ENCODE measurements at regions not wholly inside any gene's neighbourhood (a gene's known extent, or its start where the extent isn't known, plus 50 kb on each side); places are given as distances from the start of the nearest gene placed in this dataset.

DNA sequence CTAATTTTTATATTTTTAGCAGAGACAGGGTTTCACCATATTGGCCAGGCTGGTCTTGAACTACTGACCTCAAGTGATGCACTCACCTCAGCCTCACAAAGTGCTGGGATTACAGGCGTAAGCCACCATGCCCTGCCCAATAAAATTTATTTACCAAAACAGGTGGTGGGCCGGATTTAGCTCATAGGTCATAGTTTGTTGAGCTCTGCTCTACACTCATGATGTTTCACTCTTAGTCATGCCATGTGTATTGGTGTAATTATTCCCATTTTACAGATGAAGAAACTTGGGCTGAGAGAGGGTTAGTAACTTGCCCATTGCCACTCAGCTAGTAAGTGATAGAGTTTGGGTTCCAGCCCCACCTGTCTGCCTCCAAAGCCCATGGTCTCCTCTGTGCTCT lies 93.1 kb upstream of the WWC1 start:
- POLR2A ChIA-PET: no interaction called here
- CTCF ChIA-PET: interaction anchor here (0.6 to 4.9 kb wide), 4 partner anchors 21 to 108 kb away, joined by 3 to 24 read pairs (median 4); no protein-coding TSS in a partner anchor
- no peak for DNase-seq (ENCODE audit: extremely low spot score)
- TF ChIP-seq, protein P1, sequence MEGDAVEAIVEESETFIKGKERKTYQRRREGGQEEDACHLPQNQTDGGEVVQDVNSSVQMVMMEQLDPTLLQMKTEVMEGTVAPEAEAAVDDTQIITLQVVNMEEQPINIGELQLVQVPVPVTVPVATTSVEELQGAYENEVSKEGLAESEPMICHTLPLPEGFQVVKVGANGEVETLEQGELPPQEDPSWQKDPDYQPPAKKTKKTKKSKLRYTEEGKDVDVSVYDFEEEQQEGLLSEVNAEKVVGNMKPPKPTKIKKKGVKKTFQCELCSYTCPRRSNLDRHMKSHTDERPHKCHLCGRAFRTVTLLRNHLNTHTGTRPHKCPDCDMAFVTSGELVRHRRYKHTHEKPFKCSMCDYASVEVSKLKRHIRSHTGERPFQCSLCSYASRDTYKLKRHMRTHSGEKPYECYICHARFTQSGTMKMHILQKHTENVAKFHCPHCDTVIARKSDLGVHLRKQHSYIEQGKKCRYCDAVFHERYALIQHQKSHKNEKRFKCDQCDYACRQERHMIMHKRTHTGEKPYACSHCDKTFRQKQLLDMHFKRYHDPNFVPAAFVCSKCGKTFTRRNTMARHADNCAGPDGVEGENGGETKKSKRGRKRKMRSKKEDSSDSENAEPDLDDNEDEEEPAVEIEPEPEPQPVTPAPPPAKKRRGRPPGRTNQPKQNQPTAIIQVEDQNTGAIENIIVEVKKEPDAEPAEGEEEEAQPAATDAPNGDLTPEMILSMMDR (IDR thresholded peaks at IDR 0.05; ENCODE audit: control extremely low read depth, extremely low read depth, low read depth, missing control alignments): no peak

GRCh38 chr5:168202996-168203395 lies 88.4 kb upstream of the WWC1 start:
- POLR2A ChIA-PET: no interaction called here
- CTCF ChIA-PET: interaction anchor here (1.0 to 4.3 kb wide), 2 partner anchors 16 to 87 kb away, joined by 3 to 23 read pairs; no protein-coding TSS in a partner anchor

GRCh38 chr5:168204165-168204564 lies 87.3 kb upstream of the WWC1 start:
- CTCF ChIA-PET: interaction anchor here (1.1 to 4.3 kb wide), 3 partner anchors 10 to 18 kb away, joined by 3 to 23 read pairs (median 4); no protein-coding TSS in a partner anchor

More at GRCh38 chr5:168202996-168203395, 88.4 kb upstream of the WWC1 start:
- DNase-seq (ENCODE audit: extremely low spot score): no peak
- TF ChIP-seq, protein P1 (IDR thresholded peaks at IDR 0.05; ENCODE audit: control extremely low read depth, extremely low read depth, low read depth, missing control alignments): no peak

GRCh38 chr5:168207450-168208029 lies 83.9 kb upstream of the WWC1 start:
- ChIA-PET POLR2A (no interaction called here), CTCF (interaction anchor here (1.2 to 1.5 kb wide), 2 partner anchors 12 to 148 kb away, joined by 3 to 4 read pairs; no protein-coding TSS in a partner anchor)
- TF ChIP-seq, protein P1 (IDR thresholded peaks at IDR 0.05; ENCODE audit: control extremely low read depth, extremely low read depth, low read depth, missing control alignments): no peak
- DNase-seq (ENCODE audit: extremely low spot score): no peak

More at GRCh38 chr5:168204165-168204564, 87.3 kb upstream of the WWC1 start:
- POLR2A ChIA-PET: no interaction called here
- no peak for DNase-seq (ENCODE audit: extremely low spot score)
- TF ChIP-seq, protein P1 (IDR thresholded peaks at IDR 0.05; ENCODE audit: control extremely low read depth, extremely low read depth, low read depth, missing control alignments): no peak

DNA sequence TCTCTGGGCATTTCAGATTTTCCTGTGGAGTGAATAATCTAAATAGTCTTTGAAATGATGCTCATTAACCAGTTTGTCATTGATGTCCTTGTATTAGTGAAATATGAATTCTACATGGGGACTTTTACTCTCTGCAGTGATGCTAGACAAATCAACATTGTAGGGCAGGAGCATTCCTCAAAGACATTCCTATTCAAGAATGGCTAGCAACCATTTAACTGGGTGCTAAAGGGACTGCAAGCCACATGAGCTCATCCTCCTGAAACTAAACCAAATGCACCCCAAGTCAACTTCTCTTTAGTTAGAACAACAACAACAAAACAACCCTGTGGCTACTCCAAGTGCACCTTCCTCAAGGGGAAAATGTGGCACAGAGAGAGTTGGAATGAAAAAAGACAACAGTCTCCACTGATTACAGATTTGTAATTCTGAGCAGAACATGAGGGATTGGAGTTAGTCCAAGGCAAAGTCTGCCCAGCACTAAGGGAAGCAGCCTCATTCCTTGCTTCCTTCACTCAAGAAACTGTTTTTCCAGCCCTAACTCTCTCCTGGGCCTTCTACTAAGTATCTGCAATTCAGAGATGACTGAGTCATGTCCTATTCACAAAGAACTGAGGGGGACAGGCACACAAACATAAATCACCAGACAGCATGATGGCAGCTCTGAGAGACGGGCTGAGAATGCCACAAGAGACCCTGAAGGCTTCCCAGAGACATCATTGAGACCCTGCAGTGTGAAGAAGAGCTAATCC lies 82.0 kb upstream of the WWC1 start:
- DNase-seq (ENCODE audit: extremely low spot score): no peak
- TF ChIP-seq, protein P1 (IDR thresholded peaks at IDR 0.05; ENCODE audit: control extremely low read depth, extremely low read depth, low read depth, missing control alignments): no peak
- POLR2A ChIA-PET: no interaction called here
- CTCF ChIA-PET: interaction anchor here (1.0 to 1.5 kb wide), 2 partner anchors 10 to 95 kb away, joined by 5 to 9 read pairs; no protein-coding TSS in a partner anchor

- CTCF ChIA-PET: interaction anchor here (1.0 to 1.5 kb wide), 2 partner anchors 10 to 96 kb away, joined by 5 to 9 read pairs; no protein-coding TSS in a partner anchor
- POLR2A ChIA-PET: no interaction called here
- DNase-seq (ENCODE audit: extremely low spot score): no peak
- TF ChIP-seq, protein P1 (IDR thresholded peaks at IDR 0.05; ENCODE audit: control extremely low read depth, extremely low read depth, low read depth, missing control alignments): no peak
These were observed 81.4 kb upstream of the WWC1 start for GRCh38 chr5:168209997-168210396.

Data from GM10248 (cell line).